Duodenal mucosa (tissue), 2 donors: ENCODE measurements at regions not wholly inside any gene's neighbourhood (a gene's known extent, or its start where the extent isn't known, plus 50 kb on each side); places are given as distances from the start of the nearest gene placed in this dataset.
"Not testable (repeated sequence)": the region's sequence is repeated elsewhere in the genome, so short reads cannot be mapped to it uniquely, and the experiment has no call there.

Experiments
- H3K27ac ChIP-seq: one replicate; pipeline ENCODE4 v1.7.0; 2013; ENCODE audit warnings: low read depth, low read length
- H3K27me3 ChIP-seq, 2 donors: one replicate each; pipeline ENCODE4 v1.7.0; 2013; ENCODE audit warnings: low read length in 2 of 2, control low read depth in 1 of 2; ENCODE audit not compliant: insufficient read depth in 2 of 2, control insufficient read depth in 1 of 2
- H3K36me3 ChIP-seq, 2 donors: one replicate each; pipeline ENCODE4 v1.7.0; 2013; ENCODE audit warnings: low read length in 2 of 2, control low read depth in 1 of 2; ENCODE audit not compliant: insufficient read depth in 2 of 2, control insufficient read depth in 1 of 2
- H3K4me1 ChIP-seq, 2 donors: one replicate each; pipeline ENCODE4 v1.7.0; 2013; ENCODE audit warnings: low read length in 2 of 2, control low read depth in 1 of 2; ENCODE audit not compliant: insufficient read depth in 2 of 2, control insufficient read depth in 1 of 2
- H3K4me3 ChIP-seq, 2 donors: one replicate each; pipeline ENCODE4 v1.7.0; 2013; ENCODE audit warnings: low read length in 2 of 2, low read depth in 1 of 2
- H3K9ac ChIP-seq, 2 donors: one replicate each; pipeline ENCODE4 v1.7.0; 2013; ENCODE audit warnings: low read length in 2 of 2, low read depth in 1 of 2
- H3K9me3 ChIP-seq, 2 donors: one replicate each; pipeline ENCODE4 v1.7.0; 2013; ENCODE audit warnings: low read length in 2 of 2, control low read depth in 1 of 2; ENCODE audit not compliant: control insufficient read depth in 1 of 2

DNA sequence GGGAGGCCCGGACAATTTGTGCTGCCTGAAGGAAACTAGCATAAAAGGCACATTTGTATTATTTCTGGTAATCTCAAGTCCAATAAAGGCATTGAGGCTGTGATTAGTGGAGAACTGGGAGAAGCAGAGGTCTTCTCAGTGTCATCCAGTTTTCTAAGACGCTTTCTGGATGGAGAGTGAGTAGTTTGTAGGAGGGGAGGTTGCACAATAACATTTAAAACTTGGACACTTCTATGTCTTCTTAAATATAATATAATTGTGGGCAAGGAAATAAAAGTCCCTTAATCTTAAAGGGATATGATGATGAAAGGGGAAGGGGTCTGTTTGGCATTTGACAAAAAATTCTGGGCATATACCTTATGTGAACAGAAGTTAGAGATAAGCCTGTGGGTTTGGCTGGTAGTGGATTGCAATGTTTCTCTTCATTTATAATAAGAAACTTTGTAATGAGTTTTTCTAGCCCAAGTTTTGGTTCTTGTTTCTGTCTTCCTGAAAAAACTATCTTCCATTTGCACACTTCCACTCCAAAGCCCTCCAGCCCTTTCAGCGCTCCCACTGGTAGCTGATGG, 291.6 kb upstream of the TGFBR2 start:
- Histone ChIP-seq H3K27ac (no peak overlapping the region), H3K9ac (no peak overlapping the region), H3K4me3 (no peak overlapping the region), H3K27me3 (no peaks in the 10 kb centered on the region), H3K4me1 (no peaks in the 10 kb centered on the region), H3K9me3 (no peaks in the 10 kb centered on the region), H3K36me3 (no peaks in the 10 kb centered on the region)

DNA sequence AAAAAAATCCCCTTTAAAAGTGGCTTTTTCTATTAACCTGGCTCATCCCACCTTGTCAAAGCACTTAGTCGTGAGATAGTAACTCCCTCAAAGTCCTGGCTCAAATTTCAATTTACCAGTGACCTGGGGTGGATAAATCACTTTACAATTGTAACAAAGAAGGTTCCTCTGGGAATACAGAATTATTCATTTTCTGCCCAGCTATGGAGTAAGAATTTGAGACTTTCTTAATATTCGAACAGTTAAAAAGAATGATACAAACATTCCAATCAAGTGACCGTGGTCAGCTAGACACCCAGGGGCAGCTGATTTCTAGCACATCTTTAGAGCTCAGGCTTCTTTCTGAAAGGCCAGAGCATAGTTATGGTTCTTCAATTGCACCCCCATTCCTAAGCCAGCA, 291.0 kb upstream of the TGFBR2 start:
- Histone ChIP-seq H3K36me3 (no peaks in the 10 kb centered on the region), H3K9ac (no peak overlapping the region), H3K27ac (no peak overlapping the region), H3K9me3 (no peaks in the 10 kb centered on the region), H3K27me3 (no peaks in the 10 kb centered on the region), H3K4me1 (no peaks in the 10 kb centered on the region), H3K4me3 (no peak overlapping the region)

- no peaks in the 10 kb centered on the region for H3K9me3 ChIP-seq
- no peak overlapping the region for H3K4me3 ChIP-seq
- no peaks in the 10 kb centered on the region for H3K4me1 ChIP-seq
These were observed 288.8 kb upstream of the TGFBR2 start for GRCh38 chr3:30317561-30317960.

DNA sequence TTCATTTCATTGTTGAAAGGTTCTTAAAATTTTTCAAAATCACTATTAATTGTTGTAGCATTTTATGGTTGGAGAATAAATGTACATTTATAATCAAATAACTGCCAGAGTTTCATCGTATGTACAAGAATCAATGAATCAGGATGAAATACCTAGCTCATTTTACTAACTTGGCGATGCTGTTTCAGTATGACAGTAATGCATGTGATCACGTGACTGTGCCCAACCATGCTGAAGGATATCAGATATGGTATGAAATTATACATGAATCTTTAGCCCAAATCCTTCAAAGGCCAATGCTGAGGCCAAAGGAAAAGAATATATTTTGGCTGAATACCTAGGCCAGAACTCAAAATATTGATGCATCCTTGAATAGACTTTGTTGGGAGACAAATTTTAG, 288.3 kb upstream of the TGFBR2 start:
- Histone ChIP-seq H3K27me3 (no peaks in the 10 kb centered on the region), H3K9ac (no peak overlapping the region), H3K4me3 (no peak overlapping the region), H3K4me1 (no peaks in the 10 kb centered on the region), H3K36me3 (no peaks in the 10 kb centered on the region), H3K9me3 (no peaks in the 10 kb centered on the region), H3K27ac (no peak overlapping the region)

More at GRCh38 chr3:30317561-30317960, 288.8 kb upstream of the TGFBR2 start:
- H3K9ac ChIP-seq = no peak overlapping the region
- H3K36me3 ChIP-seq = no peaks in the 10 kb centered on the region
- H3K27ac ChIP-seq = no peak overlapping the region
- no peaks in the 10 kb centered on the region for H3K27me3 ChIP-seq

DNA sequence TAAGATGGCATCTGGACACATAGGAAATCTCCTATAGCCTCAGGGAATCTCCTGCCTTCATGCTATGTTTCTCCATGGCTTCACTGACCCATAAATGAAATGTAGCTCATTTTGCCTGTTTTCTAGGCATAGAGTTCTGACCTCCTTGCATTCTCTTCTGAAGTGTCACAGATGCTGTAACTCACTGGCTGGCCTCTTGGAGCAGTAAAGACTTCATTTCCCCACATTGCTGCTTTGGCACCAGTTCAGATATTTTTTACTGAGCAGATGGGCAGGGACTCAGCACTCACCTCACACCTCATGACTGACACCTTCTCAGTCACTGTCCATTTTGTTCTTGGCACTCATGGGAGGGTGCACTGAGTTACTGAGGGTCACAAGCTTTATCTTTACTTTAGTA, 286.7 kb upstream of the TGFBR2 start:
- peaks cover 0 to 4% of the 10 kb centered on the region in 2 donors for H3K4me1 ChIP-seq
- no peaks in the 10 kb centered on the region for H3K36me3 ChIP-seq
- no peaks in the 10 kb centered on the region for H3K27me3 ChIP-seq
- H3K4me3 ChIP-seq = no peak overlapping the region
- H3K9ac ChIP-seq = no peak overlapping the region
- no peak overlapping the region for H3K27ac ChIP-seq
- H3K9me3 ChIP-seq = no peaks in the 10 kb centered on the region

GRCh38 chr3:30320392-30320791, 286.0 kb upstream of the TGFBR2 start:
- Histone ChIP-seq H3K27me3 (no peaks in the 10 kb centered on the region), H3K9ac (no peak overlapping the region), H3K9me3 (no peaks in the 10 kb centered on the region), H3K36me3 (no peaks in the 10 kb centered on the region), H3K4me1 (peaks cover 0 to 4% of the 10 kb centered on the region in 2 donors), H3K27ac (no peak overlapping the region), H3K4me3 (no peak overlapping the region)

DNA sequence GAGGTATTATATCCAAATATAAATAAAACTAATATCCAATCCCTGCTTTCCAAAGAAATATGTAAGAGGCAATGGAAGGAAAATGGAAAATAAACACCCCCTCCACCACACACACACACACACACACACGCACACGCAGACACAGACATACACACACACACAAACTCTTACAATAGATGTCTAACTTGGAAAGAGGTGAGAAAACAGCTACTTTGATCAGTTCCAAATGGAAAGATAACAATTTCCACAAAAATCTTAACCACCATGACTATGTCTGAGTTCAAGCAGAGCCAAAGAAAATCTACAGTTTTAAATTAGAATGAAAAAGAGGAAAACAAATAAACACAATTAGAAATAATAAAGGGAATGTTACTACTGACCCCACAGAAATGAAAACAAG, 285.3 kb upstream of the TGFBR2 start:
- Histone ChIP-seq H3K9me3 (no peaks in the 10 kb centered on the region), H3K36me3 (no peaks in the 10 kb centered on the region), H3K4me1 (peaks cover 0 to 4% of the 10 kb centered on the region in 2 donors), H3K27ac (no peak overlapping the region), H3K27me3 (no peaks in the 10 kb centered on the region), H3K4me3 (no peak overlapping the region), H3K9ac (no peak overlapping the region)

DNA sequence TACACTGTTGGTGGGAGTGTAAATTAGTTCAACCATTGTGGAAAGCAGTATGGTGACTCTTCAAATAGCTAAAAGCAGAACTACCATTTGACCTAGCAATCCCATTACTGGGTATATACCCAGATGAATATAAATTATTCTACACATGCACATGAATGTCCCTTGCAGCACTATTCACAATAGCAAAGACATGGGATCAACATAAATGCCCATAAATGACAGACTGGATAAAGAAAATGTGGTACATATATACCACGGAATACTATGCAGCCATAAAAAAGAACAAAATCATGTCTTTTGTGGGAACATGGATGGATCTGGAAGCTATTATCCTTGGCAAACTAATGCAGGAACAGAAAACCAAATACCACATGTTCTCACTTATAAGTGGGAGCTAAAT, 282.8 kb upstream of the TGFBR2 start:
- H3K9ac ChIP-seq, H3K9me3 ChIP-seq, H3K36me3 ChIP-seq, H3K27ac ChIP-seq, H3K4me1 ChIP-seq, H3K27me3 ChIP-seq, H3K4me3 ChIP-seq: not testable (repeated sequence)

- Histone ChIP-seq H3K9ac (no peak overlapping the region), H3K27ac (no peak overlapping the region), H3K36me3 (no peaks in the 10 kb centered on the region), H3K4me1 (peaks cover 0 to 4% of the 10 kb centered on the region in 2 donors), H3K9me3 (no peaks in the 10 kb centered on the region), H3K27me3 (no peaks in the 10 kb centered on the region), H3K4me3 (no peak overlapping the region)
These were observed 281.8 kb upstream of the TGFBR2 start for GRCh38 chr3:30324587-30324986.

DNA sequence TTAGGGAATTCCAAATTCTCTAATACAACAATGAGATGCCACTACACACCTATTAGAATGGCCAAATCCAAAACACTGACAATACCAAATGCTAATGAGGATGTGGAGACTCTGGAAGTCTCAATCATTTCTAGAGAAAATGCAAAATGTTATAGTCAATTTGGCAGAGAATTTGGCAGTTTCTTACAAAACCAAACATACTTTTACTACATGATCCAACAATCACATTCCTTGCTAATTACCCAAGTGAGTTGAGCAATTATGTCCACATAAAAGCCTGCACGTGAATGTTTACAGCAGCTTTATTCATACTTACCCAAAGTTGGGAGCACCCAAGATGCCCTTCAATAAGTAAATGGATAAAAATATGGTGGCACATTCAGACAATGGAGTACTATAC, 278.4 kb upstream of the TGFBR2 start:
- H3K4me1 ChIP-seq, H3K9ac ChIP-seq, H3K4me3 ChIP-seq, H3K27ac ChIP-seq, H3K36me3 ChIP-seq, H3K27me3 ChIP-seq, H3K9me3 ChIP-seq: not testable (repeated sequence)

DNA sequence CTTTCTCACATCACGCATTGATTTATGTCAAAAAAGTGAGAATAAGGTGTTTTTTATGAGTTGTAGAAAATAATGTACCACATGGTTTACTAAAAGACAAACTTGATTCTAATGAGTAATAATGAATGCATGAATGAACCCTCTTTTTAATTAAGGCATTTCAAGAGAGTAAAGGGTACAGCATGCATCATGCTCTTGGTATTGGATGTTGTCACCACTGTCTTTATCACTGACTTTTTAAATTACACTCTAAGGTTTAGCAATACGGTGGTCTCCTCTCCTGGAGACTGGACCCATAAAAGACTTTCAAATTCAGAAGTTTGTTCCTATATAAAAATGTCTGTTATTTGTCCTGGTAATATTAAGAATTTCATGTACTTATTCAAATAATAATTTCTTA, 277.5 kb upstream of the TGFBR2 start:
- not testable (repeated sequence) for H3K27ac ChIP-seq, H3K4me1 ChIP-seq, H3K9me3 ChIP-seq, H3K36me3 ChIP-seq, H3K27me3 ChIP-seq, H3K4me3 ChIP-seq, H3K9ac ChIP-seq
